Stimulated activated CD4-positive, alpha-beta T cell treated with anti-CD3 and anti-CD28 coated beads, Interleukin-1b, Interleukin-23, amount 100 ng/mL, for 48 hours (primary cell): ENCODE measurements at regions not wholly inside any gene's neighbourhood (a gene's known extent, or its start where the extent isn't known, plus 50 kb on each side); places are given as distances from the start of the nearest gene placed in this dataset.

Source experiments
- DNase-seq: peaks from one replicate; pipeline ENCODE4 v3.0.0-alpha.2; 2020

GRCh38 chr3:59277816-59278215 lies 228.0 kb upstream of the CFAP20DC start:
- DNase-seq: no peak

GRCh38 chr3:59277201-59277600 lies 227.4 kb upstream of the CFAP20DC start:
- DNase-seq: no peak

- no peak for DNase-seq
Measured at GRCh38 chr3:59273976-59274375, 224.2 kb upstream of the CFAP20DC start.

- no peak for DNase-seq
Measured at GRCh38 chr3:59271971-59272370, 222.1 kb upstream of the CFAP20DC start.

DNA sequence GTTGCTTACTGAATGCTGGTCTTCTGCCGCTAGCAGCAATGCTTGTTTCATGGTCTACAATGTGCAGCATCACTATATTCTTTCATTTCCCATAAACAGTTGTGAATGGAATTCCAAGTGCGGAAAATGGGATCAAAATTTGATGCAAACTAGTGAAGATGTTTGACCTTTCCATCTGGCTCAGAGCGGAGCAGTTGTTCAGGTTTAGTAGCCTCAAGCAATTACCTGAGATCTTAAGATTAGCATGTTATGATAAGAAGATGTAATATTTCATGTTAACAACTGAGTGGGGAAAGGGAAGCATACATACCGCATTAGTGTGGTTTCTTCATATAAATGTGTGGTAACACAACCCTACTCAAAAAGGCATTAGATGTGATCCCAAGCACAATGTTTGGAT lies 221.1 kb upstream of the CFAP20DC start:
- DNase-seq: no peak

DNA sequence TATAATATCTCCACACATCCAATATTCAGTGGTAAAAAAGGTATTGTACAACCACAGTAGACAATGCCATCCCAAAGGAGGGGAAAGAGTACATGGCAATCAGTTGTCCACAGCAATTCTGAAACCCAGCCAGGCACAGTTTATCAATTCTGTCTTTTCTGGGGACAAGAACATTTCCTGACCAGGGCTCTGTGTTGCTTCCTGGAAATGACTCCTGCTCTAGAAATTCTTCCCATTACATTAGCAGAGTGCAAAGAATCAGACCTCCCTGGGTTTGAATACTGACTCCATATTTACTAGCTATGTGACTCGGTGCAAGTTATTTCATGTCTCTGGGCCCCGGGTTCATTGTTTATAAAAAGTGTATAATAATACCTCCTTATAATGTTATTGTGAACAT lies 220.4 kb upstream of the CFAP20DC start:
- no peak for DNase-seq

- DNase-seq: no peak
Measured at GRCh38 chr3:59268170-59268569, 218.3 kb upstream of the CFAP20DC start.

DNA sequence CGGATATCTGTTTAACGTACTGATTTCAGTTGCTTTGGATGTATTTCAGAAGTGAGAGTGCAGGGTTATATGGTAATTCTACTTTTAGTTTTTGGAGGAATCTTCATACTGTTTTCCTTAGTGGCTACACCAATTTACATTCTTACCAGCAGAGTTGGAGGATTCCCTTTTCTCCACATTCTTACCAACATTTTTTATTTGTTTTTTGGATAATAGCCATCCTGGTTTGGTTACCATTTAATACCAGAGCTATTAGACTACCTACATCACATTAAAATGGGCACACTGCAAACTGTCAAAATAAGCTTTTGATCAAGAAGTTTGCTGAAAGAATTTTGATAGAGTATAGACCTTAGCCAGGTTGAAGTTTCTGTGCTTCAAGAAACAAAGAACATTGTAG lies 217.2 kb upstream of the CFAP20DC start:
- no peak for DNase-seq

- DNase-seq: no peak
Measured at GRCh38 chr3:59266551-59266950, 216.7 kb upstream of the CFAP20DC start.

GRCh38 chr3:59265566-59265965 lies 215.7 kb upstream of the CFAP20DC start:
- no peak for DNase-seq

DNA sequence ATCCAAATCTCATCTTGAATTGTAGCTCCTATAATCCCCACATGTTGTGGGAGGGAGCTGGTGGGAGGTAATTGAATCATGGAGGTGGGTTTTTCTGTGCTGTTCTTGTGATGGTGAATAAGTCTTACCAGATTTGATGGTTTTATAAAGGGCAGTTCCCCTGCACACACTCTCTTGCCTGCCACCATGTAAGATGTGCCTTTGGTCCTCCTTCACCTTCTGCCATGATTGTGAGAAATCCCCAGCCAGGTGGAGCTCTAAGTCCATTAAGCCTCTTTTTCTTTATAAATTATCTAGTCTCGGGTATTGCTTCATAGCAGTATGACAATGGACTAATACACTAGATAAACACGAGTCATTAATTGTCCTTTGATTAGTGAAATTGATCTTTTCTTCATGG lies 214.5 kb upstream of the CFAP20DC start:
- no peak for DNase-seq

DNA sequence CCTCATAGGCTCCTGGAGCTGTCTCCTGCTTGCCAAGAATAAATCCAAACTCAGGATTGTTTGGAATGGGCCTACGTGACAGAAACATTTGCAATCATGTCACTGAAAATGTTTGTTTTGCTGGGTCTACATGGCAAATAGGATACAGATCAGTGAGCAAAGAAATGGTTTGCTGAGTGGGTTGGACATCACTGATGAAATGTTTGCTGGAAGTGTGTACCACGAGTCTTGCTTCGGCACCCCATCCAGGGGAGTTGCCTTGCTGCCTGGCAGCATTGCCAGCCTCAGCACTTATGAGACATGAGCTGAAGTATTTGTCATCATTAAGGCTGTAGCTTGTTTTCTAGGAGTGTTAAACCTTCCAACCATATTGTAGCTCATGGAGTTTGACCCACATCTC lies 213.3 kb upstream of the CFAP20DC start:
- no peak for DNase-seq

DNA sequence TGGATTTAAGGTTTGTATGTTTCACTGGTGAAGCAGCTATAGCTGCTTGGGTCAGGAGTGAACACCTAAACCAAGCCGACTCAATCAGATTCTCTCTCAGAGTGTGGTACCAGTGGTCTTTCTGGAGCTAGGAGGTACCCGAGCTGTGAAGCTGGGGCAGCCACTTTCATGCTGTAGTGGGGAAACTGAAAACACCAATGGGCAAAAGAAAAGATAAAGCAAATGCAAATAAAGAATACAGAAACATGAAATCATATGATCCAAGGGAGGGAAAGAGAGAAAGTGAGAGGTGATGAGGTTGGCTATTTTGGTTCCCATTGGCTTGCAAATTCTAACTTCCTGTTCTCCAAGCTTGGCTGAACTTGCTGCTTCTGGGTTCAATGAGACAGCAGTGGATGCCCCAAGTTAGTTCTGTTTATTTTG lies 212.3 kb upstream of the CFAP20DC start:
- no peak for DNase-seq

- no peak for DNase-seq
Measured at GRCh38 chr3:59261009-59261408, 211.2 kb upstream of the CFAP20DC start.

DNA sequence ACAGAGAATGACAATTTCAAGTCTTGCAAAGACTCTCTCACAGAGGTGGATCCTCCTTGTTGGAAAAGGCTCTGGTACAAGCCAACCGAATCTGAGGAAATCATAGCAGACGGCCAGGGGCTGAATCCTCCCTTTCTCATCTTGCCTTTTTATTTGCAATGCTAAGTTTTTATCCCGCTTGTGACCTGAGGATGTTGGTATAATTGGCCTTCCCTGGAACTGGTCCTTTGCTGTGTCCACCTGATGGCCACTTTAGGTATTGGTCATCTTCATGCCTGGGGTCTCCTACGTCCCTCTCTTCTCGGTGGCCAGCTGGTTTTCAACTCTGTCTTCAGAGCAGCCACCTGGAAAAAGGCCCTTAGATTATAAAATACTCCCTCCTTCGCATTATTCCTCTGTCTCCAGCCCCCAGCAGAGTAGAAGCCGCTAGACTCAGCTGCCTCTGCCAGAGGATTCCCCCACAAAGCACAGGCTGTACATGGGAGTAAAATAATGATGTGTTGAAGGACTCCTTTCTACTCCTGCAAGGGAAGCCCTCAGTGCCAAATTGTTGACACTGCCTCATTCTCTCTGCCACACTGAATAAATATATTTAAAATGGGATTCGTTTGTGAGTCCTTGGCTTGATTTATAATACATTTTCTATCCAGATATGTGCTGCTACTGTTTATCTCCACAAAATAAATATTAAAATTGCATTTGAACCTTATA lies 208.9 kb upstream of the CFAP20DC start:
- DNase-seq: no peak

DNA sequence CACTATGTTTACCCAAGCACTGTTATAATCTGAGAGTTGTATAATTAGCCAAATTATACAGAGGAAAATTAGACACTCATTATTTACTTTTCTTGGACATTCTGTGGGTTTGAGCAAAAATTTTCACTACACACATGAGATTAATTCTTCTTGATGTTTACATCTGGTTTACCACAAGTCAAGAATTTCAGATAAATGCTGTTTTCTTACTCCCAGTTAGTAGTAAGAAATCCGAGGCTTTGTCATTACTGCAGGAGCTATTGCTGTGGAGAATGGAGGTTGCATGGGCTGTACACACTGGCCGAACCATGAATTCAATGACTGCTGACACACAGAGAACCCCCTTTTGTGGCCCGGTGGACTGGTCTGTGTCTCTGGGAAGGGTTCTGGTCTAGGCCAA lies 207.7 kb upstream of the CFAP20DC start:
- no peak for DNase-seq

- DNase-seq: no peak
Measured at GRCh38 chr3:59256230-59256629, 206.4 kb upstream of the CFAP20DC start.

DNA sequence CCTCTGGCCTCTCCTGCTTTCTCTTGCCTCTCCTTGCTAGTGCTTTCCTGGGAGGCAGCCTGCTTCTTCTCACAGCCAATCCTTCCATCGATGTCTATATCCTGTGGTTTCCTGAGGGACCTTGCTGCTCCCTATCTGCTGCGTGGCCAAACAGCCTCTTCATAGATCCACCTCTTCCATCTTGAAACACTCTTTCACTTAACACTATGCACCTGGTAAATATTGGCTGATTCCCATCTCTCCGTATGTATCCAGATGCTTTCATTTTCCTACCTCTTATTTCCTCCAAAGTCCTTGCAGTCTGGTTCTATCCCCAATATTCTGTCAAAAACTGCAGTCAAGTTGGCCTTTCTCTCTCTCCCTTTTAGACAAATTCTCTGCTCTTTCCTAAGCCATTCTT lies 205.2 kb upstream of the CFAP20DC start:
- DNase-seq: no peak

- no peak for DNase-seq
Measured at GRCh38 chr3:59254433-59254832, 204.6 kb upstream of the CFAP20DC start.

GRCh38 chr3:59253523-59253922 lies 203.7 kb upstream of the CFAP20DC start:
- DNase-seq: no peak

GRCh38 chr3:59251869-59252268 lies 202.0 kb upstream of the CFAP20DC start:
- DNase-seq: no peak

DNA sequence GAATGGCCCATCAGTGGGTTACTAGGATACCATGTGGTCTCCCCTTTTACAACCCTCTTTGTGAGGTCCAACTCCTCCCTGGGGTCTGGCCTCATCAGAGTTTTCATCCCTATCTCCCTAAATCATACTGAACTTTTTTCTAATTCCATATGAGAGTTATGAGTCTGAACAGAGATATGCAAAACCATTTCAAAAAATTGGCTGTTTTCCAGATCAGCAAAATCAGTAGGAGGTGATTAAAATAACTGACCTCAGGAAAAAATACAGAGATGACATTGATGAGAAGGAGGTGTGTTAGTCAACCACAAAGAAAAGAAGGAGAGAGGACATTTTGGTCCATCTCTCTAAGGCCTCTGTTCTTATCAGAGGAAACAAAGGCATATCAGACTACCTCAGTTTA lies 200.8 kb upstream of the CFAP20DC start:
- no peak for DNase-seq

DNA sequence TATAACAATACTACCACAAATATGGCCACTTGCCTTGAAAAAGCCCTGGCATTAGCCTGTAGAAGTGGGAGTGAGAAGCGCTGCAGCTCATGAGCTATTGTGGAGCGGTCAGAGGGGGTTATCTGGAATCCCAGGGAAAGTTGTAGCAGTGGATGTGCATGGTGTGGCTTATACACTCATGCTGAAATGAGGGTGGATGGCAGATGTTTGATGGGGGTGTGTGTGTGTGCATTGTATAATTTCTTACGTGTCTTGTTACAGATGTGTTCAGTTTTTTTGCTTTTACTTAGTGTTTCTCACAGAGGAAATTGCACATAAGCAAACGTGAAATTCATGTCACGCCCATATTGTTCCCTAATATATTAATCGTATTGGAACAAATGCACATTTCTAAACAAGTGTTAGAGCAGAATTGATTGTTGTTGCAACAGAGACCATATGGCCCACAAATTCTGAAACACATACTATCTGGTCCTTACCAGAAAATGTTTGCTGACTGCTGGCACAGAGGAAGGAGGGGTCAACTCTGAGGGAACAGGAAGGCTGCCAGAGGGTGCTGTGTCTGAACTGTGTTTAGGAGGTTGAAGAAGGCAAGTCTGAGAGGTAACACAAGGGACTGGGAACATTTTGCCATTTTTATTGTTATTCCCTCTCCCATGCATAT lies 200.0 kb upstream of the CFAP20DC start:
- no peak for DNase-seq

- no peak for DNase-seq
Measured at GRCh38 chr3:59249004-59249403, 199.2 kb upstream of the CFAP20DC start.

DNA sequence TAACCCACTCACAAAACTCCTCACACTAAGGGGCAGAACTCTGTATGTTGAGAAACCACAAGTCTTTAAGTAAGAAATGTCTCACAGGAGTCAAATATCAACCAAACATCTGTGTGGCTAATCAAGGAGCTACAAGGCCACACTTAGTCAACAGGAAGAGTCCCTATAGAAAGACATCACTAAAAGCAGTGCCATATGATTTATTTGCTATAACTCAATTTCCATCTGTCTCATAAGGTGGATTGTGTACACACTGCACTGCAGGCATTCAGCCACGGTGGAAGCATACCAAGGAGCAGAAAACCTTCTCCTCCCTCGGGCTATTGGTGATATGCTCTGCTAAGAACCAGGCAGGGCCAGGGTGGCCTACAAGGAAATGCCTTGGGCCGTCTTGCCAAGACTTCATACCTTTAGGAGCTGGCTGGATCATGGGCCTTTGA lies 197.6 kb upstream of the CFAP20DC start:
- DNase-seq: no peak
